RPMI7951 (cell line): ENCODE measurements at regions not wholly inside any gene's neighbourhood (a gene's known extent, or its start where the extent isn't known, plus 50 kb on each side); places are given as distances from the start of the nearest gene placed in this dataset.
"Not testable (repeated sequence)": the region's sequence is repeated elsewhere in the genome, so short reads cannot be mapped to it uniquely, and the experiment has no call there.

ENCODE experiments used
- DNase-seq: peaks from one replicate; pipeline ENCODE4 v3.0.0-alpha.2; 2012; ENCODE audit warnings: low read depth

DNA sequence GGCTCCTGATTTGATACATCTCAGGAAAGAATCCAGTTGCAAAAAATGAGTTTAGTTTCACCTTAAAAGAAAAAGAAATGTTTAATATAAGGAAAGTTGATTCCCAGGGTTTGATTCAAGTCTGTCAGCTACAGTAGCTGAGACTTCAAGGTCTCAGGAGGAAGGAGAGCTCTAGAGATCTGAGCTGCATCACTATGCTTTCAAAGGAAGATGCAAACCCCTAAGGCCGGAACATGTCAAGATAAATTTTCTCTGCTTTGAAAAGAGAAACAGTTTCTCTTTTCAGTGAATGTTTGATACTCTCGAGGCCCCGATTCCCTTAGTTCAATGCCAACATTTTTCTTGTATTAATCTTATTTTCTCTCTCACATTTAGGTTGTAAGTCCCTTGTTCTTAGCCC is 128.6 kb downstream of the RGPD3 start:
- DNase-seq: no peak

DNA sequence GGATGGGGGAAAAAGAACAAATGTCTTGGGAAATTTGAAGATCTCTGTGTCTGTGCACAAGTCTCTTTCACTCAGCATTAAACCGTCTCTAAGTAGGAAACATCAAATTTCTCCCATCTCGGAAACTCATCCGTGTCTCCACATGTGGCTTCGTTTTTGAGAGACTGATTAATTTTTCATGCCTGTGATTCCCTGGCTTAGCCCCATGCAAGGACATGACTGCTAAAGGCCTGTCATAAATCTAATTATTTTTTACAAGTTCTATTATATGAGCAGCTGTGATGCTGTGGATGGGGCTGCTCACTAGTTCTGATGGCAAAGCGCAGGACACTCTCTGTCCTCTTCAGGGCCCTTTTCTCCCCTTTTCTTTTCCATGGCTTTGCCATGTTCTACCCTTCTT is 129.1 kb downstream of the RGPD3 start:
- no peak for DNase-seq

DNA sequence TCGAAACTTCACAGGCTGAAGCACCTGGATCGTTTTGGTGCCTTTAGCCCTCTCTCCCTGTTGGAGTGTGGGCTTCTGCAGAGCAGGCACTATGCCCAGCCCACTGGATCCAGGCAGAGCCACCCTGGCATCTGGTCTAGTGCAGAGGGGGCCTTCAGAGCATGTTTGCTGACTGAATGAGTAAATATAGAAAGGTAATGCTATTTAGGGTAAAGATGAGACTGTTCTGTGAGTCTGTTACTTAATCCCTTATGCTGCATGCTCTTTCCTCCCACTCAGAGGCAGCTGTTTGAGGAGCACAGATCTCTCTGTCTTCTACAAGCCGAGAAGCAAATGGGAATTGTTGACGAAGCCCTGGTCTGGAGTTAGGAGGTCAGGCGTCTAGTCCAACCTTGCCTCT is 130.2 kb downstream of the RGPD3 start:
- DNase-seq: no peak

DNA sequence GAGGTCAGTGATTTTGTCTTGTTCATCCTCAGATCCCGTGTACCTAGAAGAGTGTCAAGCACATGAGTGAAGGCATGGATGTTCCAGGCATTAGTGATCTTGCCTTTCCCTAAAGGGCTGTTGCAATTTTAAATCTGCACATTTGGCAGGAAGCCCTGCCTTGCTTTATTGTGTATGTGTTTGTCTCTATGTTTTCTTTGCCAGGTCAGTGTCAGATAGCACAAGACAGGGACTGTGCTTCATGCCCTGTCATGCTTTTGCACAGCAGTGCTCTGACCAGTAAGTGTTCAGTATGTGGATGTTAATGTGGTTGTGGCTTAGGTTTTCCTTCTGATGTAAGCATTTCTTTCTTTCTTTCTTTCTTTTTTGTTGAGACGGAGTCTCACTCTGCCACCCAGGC is 131.5 kb downstream of the RGPD3 start:
- no peak for DNase-seq

DNA sequence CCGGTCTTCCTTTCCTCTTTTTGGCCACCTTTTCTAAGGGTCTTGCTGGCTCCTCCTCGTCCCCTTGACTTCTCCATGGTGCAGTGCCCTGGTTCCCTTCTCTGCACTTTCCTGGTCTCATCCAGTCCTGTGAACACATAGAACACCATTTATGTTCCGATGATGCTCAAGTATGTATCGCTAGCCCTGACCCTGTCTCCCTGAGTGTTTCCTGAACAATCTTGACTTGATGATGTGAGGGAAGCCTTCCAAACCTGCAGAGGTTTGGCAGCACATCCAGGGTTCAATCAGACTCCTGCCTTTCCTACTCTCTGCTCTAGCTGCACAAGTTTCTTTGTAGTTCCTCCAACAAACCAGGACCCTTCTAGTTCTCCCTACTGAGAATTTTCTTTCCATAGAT is 132.1 kb downstream of the RGPD3 start:
- no peak for DNase-seq

DNA sequence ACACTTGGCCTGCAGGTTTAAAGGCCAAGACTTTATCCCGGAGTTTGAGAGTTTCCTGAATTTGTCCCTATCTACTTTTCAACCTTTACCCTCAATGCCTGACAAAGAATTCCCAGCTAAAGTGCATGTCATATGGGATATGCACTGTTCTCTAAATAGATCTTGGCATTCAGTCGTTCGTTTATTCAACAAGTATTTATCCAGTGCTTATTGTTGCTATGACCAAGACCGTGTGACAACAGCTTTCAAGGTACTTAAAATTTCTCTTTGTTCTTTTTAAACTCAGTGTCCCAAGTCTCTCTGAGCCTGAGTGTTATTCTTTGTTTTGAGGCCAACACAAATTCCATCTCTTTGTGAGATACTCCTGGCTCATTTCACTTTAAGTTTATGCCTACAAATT is 133.4 kb downstream of the RGPD3 start:
- no peak for DNase-seq

DNA sequence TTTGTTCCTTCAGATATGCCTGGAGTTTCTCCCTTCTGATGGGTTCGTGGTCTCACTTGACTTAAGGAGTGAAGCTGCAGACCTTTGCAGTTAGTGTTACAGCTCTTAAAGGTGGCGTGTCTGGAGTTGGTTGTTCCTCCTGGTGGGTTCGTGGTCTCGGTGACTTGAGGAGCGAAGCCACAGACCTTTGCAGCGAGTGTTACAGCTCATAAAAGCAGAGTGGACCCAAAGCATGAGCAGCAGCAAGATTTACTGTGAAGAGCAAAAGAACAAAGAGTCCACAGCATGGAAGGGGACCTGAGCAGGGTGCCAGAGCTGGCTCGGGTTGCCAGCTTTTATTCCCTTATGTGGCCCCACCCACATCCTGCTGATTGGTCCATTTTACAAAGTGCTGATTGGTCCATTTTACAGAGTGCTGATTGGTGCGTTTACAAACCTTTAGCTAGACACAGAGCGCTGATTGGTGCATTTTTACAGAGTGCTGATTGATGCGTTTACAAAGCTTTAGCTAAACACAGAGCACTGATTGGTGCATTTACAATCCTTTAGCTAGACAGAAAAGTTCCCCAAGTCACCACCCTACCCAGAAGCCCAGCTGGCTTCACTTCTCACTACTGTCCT is 134.8 kb downstream of the RGPD3 start:
- DNase-seq: not testable (repeated sequence)

DNA sequence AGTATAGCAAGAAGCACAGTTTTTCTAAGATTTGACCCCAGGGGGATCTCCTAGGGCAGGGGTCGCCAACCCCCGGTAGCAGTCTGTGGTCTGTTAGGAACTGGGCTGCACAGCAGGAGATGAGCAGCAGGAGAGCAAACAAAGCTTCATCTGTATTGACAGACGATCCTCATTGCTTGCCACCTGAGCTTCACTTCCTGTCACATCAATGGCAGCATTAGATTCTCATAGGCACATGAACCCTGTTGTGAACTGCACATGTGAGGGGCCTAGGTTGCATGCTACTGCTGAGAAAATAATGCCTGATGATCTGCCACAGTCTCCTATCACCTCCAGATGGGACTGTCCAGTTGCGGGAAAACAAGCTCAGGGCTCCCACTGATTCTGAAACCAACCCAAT is 136.2 kb downstream of the RGPD3 start:
- no peak for DNase-seq

DNA sequence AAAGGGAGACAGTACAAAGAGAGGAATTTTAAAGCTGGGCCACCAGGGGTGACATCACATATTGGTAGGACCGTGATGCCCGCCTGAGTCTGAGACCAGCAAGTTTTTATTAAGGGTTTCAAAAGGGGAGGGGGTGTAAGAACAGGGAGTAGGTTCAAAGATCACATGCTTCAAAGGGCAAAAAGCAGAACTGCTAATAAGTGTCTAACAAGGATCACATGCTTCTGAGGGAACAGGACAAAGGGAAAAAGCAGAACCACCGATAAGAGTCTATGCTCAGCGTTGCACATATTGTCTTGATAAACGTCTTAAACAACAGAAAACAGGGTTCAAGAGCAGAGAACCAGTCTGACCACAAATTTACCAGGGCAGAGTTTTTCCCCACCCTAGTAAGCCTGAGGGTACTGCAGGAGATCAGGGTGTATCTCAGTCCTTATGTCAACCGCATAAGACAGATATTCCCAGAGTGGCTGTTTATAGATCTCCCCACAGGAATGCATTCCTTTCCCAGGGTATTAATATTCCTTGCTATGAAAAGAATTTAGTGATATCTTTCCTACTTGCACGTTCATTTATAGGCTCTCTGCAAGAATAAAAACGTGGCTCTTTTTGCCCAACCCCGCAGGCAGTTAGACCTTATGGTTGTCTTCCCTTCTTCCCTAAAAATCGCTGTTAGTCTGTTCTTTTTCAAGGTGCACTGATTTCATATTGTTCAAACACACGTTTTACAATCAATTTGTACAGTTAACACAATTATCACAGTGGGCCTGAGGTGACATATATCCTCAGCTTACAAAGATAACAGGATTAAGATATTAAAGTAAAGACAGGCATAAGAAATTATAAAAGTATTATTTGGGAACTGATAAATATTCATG is 136.5 kb upstream of the UXS1 start:
- not testable (repeated sequence) for DNase-seq

DNA sequence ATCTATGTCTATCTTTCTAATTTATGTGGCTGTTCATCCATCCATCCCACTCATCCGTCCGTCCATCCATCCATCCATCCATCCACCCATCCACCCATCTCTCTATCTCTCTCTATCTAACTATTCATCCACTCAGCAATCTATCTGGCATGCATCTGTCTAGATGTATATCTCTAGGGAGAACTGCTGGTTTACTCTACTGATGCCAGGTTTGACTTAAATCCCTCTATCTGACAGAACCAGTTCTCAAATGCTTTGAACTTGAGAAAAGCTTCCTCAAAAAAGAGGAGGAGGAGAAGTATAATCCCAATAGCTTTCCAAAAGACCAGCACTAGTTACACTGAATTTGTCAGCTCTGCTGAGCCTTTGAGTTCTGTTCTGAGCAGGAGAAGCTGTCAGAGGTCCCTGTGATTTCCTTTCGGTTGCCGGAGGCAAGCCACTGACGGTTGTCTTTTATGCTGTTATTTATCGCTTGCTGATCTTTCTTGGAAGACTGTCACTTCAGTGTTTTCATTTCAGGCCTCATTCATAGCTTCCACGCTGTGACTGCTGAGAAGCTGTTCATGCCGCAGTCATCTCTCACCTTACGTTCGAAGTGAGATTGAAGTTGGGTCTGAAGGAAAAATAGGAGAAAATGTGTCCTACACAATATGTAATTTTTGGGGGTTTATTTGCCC is 129.4 kb upstream of the UXS1 start:
- DNase-seq: no peak

DNA sequence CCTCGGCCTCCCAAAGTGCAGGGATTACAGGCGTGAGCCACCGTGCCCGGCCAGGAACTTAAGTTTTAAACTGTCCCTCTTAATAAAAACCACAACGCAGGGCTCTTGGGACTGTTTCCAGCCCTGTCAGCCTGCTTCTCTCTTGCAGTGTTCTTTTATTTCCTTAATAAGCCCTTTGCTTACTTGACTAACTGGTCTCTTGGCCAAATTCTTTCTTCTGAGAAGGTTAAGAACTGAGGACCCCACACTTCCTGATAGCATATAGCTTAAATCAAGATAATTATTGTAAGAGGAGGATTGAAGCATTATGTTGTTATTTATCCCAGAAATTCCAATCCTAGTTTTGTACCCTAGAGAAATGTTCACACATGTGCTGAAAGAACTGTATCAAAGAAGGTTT is 128.2 kb upstream of the UXS1 start:
- no peak for DNase-seq

DNA sequence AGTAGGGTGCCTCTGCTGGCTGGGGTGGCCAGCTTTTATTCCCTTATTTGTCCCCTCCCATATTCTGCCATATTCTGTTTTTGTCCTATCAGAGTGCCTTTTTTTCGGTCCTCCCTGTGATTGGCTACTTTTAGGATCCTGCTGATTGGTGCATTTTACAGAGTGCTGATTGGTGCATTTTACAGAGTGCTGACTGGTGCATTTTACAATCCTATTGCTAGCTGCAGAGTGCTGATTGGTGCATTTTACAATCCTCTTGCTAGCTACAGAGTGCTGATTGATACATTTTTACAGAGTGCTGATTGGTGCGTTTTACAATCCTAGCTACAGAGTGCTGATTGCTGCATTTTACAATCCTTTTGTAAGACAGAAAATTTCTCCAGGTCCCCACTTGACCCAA is 126.3 kb upstream of the UXS1 start:
- DNase-seq: not testable (repeated sequence)

DNA sequence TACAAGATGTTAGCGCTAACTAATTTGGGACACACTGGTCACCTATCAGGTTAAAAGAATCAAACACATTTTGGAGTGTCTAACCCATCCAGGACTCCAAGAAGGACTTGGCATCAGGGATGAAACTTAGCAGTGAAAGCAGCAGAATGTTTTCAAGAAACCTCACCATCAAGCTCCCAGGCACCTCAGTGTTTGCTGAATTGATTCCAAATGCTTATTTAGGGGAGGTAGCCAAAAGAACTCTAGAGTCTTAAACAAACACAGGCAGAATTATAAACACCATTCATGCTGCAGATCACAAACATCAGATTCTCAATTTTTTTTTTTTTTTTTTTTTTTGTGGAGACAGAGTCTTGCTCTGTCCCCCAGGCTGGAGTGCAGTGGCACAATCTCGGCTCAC is 122.8 kb upstream of the UXS1 start:
- no peak for DNase-seq

DNA sequence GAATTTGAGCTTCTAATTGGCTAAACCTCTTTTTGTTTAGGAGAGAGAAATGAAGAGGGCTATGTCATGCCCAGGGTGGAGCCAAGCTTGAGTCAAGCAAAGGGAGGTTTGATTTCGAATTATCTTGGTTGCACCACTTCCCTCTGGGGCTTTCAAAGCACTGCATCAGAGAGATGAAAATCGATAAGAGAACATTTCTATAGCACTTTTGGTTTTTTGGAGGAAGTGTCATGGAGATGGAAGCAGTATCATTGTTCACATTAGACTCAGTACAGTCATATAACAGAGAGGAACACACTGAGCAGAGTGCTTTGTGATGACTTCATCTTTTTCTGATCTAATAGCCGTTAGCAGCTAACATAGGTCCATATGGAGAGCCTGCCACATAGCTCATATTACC is 120.3 kb upstream of the UXS1 start:
- no peak for DNase-seq

DNA sequence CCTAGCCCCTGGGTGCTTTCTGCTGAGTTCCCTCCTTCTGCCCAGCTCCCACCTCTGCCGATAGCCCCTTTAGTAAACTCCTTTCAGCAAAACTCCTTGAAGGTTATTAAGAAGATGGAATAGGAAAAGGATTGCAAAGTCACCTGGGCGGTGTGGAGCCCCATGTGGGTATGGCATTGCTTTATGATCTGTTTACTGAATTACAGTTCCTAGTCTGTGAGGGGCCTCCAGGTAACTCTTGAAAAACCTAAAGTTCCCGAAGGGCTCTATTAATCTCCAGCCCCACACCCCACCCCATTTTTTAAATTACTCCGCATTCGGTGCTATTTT is 116.9 kb upstream of the UXS1 start:
- DNase-seq: no peak

DNA sequence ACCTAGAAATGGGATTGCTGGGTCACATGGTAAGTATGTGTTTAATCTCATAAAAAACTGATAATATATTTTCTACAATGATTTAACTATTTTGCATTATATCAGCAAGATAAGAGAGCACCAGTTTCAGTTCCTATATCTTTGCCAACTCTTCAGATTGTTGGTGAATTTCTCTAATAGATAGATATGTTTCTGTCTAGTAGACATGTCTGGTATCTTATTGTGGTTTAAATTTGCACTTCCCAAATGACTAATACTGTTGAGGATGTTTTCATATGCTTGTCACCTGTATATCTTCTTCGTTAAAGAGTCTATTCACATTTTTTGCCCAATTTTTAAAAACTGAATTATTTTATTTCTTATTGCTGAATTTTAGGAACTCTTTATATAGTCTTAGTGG is 113.8 kb upstream of the UXS1 start:
- DNase-seq: no peak

DNA sequence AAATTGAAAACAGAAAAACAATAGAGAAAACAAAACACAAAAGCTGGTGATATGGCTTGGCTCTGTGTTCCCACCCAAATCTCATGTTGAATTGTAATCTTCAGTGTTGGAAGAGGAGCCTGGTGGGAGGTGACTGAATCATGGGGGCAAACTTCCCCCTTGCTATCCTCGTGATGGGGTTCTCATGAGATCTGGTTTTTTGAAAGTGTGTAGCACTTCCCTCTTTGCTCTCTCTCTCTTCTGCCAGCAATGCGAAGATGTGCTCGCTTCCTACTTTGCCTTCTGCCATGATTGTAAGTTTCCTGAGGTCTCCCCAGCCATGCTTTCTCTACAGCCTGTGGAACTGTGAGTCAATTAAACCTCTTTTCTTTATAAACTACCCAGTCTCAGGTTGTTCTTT is 112.3 kb upstream of the UXS1 start:
- DNase-seq: no peak

DNA sequence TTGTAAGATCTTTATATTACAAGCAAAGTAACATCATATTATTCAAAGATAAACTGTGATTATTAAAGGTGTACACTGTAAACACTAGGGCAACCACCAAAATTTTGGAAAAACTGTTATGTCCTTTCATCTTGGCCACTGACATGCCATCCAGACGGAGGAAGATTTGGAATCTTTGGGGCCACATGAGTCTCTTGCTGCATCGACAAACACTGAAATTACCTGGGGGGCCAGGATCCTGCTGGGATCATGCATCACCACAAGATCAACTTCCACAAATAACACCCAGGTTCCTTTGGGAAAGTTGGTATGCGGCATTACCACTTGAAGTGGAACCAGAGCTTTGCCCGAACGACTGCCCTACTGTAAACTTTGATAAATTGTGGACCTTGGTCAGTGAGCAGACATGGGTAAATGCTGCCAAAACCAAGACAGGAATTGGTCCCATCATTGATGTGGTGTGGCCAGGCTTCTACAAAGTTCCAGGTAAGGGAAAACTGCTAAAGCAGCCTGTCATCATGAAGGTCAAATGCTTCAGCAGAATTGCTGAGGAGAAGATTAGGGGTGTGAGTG is 110.6 kb upstream of the UXS1 start:
- DNase-seq: no peak

DNA sequence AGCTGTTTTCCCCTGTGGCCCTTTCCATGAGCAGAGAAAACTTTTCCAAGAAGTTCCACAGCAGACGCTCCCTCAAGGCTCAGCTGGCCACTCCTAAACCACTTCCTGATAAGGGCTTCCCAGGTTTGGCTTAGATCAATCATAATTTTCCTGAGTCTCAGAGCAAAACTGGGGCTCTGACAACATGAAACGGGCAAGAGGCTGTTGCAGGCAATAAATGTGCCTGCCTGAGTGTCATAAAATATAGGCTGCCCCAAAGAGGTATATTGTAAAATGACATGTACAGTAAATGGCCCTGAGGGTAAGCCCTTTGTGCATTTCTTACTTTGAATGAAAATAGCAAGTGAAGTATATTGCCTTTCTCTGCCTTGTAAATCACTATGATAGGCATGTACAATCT is 105.6 kb upstream of the UXS1 start:
- DNase-seq: no peak

DNA sequence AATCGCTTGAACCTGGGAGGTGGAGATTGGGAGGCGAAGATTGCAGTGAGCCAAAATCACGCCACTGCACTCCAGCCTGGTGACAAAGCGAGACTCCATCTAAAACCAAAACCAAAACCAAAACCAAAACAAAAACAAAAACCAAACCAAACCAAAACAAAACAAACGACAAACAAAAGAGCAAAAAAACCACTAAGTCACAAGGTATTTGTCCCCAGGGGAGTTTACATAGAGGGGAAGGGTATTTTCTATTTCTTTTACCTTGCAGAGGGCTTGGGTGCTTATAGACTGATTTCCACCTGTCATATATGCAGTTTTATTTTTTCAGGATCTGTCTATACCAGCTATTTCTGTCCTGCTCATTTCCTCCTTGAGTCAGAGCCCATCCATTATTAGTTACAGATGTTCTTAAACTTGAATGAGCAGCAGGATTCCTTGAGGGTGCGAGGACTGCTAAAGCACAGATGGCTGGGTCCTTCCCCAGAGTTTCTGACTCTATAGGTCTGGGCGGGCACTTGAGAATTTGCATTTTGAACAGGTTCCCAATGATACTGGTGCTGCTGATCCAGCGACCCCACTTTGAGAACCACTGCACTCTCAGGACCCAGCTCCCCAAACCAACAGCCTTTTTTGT is 102.2 kb upstream of the UXS1 start:
- DNase-seq: peak; percentile 42

DNA sequence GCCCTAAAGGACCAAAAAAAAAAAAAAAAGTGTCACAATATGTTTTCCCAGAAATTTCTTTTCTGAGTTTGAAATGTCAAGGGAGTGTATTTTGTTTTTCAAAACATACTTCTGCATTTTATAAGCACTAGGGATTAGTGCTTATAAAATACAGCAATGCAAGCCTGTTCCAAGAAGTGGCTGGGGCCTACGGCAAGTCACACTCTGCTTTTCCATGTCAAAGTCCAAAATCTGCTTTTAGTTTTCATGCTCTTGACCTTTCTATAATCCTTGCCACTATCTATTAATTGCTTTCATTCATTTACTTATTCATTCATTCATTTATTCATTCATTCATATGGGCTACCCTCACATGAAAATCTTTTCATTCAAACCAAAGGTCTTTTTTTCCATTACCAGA is 100.1 kb upstream of the UXS1 start:
- DNase-seq: no peak

DNA sequence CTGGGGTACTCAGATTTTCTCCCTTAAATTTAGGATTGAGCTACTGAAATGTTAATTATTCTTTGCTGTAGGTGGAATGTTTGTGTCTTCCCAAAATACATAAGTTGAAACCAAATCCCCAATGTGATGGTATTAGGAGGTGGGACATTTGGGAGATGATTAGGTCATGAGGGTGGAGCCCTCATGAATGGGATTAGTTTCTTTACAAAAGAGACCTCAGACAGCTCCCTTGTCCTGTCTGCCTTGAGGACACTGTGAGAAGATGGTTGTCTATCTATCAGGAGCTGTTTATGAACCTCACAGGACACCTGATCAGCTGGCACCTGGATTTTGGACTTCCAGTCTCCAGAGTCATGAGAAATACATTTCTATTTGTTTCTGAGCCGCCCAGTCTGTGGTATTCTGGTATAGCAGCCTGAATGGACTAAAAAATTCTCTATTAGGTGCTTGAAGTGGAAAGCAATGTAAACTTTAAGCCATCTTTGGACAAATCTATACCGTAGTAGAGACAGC is 99.2 kb upstream of the UXS1 start:
- no peak for DNase-seq
